ENCODE measurements at regions not wholly inside any gene's neighbourhood (a gene's known extent, or its start where the extent isn't known, plus 50 kb on each side); places are given as distances from the start of the nearest gene placed in this dataset.

DNA sequence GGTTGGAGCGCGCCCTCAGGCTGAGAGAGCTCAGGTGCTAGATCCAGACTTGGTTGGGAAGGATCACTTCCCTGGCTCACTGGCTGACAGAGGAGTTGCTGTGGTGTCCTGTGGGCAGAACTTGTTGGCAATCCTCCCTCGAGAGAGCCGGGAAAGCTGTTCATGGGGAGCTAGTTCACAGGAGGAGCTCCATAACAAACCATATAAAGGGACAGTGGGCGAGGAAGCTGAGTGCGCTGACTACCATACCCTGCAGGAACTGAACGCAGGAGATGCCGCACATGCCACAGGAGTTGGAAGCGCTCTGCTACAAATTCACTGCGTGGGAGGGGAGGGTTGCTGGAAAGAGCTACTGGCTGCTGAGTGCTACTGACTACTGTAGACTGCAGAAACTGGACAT lies 243.2 kb downstream of the OGFRL1 start:
- CTCF ChIA-PET: interaction anchor here (0.6 to 1.5 kb wide), 7 partner anchors 17 to 715 kb away, joined by 3 to 7 read pairs (median 3); no protein-coding TSS in a partner anchor
- no peaks in the 10 kb centered on the region for H3K4me1 ChIP-seq (ENCODE audit: control insufficient read depth, insufficient read depth, low read length)
- no peaks in the 10 kb centered on the region for H3K9me3 ChIP-seq (ENCODE audit: control insufficient read depth, insufficient read depth, low read depth, low read length)
- no peak for TF ChIP-seq SETDB1 (IDR thresholded peaks at IDR 0.05; ENCODE audit: insufficient read length, low read length)
- no peak for TF ChIP-seq ZNF366 (tag by site-specific recombination; conservative IDR thresholded peaks at IDR 0.05)
- TF ChIP-seq, protein P1, sequence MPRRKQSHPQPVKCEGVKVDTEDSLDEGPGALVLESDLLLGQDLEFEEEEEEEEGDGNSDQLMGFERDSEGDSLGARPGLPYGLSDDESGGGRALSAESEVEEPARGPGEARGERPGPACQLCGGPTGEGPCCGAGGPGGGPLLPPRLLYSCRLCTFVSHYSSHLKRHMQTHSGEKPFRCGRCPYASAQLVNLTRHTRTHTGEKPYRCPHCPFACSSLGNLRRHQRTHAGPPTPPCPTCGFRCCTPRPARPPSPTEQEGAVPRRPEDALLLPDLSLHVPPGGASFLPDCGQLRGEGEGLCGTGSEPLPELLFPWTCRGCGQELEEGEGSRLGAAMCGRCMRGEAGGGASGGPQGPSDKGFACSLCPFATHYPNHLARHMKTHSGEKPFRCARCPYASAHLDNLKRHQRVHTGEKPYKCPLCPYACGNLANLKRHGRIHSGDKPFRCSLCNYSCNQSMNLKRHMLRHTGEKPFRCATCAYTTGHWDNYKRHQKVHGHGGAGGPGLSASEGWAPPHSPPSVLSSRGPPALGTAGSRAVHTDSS (tag by site-specific recombination; IDR thresholded peaks at IDR 0.05): no peak
- POLR2A ChIA-PET: no interaction called here
- H3K36me3 ChIP-seq (ENCODE audit: control insufficient read depth in 2 of 2, insufficient read depth in 1 of 2, low read length in 2 of 2): no peaks in the 10 kb centered on the region
- H3K27ac ChIP-seq (ENCODE audit: extremely low read depth, low read depth, low read length): no peak overlapping the region
- no peak overlapping the region for H3K4me3 ChIP-seq (ENCODE audit: low read depth, low read length)

DNA sequence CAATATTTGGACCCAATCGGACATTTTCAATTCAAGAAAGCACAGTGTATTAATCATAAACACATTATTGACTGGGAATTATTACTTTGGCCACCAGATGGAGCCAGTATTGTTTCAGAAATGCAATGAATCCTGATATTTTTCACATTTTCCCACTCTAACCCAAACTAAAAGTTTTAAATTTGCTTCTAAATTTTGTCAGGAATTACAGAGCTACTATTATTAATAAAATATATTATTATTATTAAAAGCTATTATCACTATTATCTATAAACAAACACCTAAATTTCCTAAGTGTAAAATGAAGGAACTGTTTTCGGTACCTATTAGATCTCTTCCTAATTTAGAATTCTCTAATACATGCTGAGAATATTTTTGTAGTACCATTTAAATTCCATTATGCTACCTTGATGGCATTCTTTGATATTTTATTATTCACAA lies 245.3 kb downstream of the OGFRL1 start:
- H3K4me3 ChIP-seq (ENCODE audit: low read depth, low read length): no peak overlapping the region
- H3K27ac ChIP-seq (ENCODE audit: extremely low read depth, low read depth, low read length): no peak overlapping the region
- no peaks in the 10 kb centered on the region for H3K4me1 ChIP-seq (ENCODE audit: control insufficient read depth, insufficient read depth, low read length)
- ChIA-PET POLR2A (no interaction called here), CTCF (interaction anchor here (0.6 to 3.0 kb wide), 16 partner anchors 9 to 1302 kb away, joined by 3 to 16 read pairs (median 4); no protein-coding TSS in a partner anchor)
- H3K36me3 ChIP-seq (ENCODE audit: control insufficient read depth in 2 of 2, insufficient read depth in 1 of 2, low read length in 2 of 2): no peaks in the 10 kb centered on the region
- no peaks in the 10 kb centered on the region for H3K9me3 ChIP-seq (ENCODE audit: control insufficient read depth, insufficient read depth, low read depth, low read length)
- TF ChIP-seq ZNF654 (tag by site-specific recombination; IDR thresholded peaks at IDR 0.05; ENCODE audit: low read depth): peak; percentile 54
- TF ChIP-seq, protein P2, sequence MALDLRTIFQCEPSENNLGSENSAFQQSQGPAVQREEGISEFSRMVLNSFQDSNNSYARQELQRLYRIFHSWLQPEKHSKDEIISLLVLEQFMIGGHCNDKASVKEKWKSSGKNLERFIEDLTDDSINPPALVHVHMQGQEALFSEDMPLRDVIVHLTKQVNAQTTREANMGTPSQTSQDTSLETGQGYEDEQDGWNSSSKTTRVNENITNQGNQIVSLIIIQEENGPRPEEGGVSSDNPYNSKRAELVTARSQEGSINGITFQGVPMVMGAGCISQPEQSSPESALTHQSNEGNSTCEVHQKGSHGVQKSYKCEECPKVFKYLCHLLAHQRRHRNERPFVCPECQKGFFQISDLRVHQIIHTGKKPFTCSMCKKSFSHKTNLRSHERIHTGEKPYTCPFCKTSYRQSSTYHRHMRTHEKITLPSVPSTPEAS (tag by site-specific recombination; IDR thresholded peaks at IDR 0.05): no peak

DNA sequence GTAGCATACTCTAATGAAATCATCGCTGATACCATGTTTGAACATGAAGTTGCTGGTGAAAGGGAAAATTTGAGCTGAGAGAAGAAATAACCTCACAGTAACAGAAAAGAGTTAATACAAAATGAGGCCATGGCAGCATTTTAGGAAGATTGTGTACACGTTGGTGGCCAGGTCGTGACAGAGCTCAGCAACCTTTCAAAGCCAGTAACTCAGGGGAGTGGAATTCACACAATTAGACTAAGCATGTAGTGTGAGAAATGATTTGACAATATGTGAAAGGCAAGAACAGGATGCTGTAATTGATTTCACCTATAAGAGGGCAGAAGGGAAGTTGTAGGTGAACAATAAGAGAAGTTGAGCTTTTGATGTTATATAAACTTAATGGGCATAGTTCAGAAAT lies 246.3 kb downstream of the OGFRL1 start:
- TF ChIP-seq ZNF510 (tag by site-specific recombination; IDR thresholded peaks at IDR 0.05; ENCODE audit: insufficient replicate concordance): no peak
- no peak for TF ChIP-seq ZNF23 (tag by site-specific recombination; IDR thresholded peaks at IDR 0.05; ENCODE audit: borderline replicate concordance)
- TF ChIP-seq, protein P3, sequence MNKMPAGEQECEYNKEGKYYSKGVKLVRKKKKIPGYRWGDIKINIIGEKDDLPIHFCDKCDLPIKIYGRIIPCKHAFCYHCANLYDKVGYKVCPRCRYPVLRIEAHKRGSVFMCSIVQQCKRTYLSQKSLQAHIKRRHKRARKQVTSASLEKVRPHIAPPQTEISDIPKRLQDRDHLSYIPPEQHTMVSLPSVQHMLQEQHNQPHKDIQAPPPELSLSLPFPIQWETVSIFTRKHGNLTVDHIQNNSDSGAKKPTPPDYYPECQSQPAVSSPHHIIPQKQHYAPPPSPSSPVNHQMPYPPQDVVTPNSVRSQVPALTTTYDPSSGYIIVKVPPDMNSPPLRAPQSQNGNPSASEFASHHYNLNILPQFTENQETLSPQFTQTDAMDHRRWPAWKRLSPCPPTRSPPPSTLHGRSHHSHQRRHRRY (tag by site-specific recombination; IDR thresholded peaks at IDR 0.05): no peak
- no peak for TF ChIP-seq MEIS1 (CRISPR knock-in tag; IDR thresholded peaks at IDR 0.05; ENCODE audit: borderline replicate concordance)
- TF ChIP-seq SP2 (tag by site-specific recombination; IDR thresholded peaks at IDR 0.05): no peak
- TF ChIP-seq ZNF529 (tag by site-specific recombination; IDR thresholded peaks at IDR 0.05; ENCODE audit: insufficient replicate concordance): no peak
- no peaks in the 10 kb centered on the region for H3K36me3 ChIP-seq (ENCODE audit: control insufficient read depth in 2 of 2, insufficient read depth in 1 of 2, low read length in 2 of 2)
- H3K9me3 ChIP-seq (ENCODE audit: control insufficient read depth, insufficient read depth, low read depth, low read length): no peaks in the 10 kb centered on the region
- no peak overlapping the region for H3K4me3 ChIP-seq (ENCODE audit: low read depth, low read length)
- no peaks in the 10 kb centered on the region for H3K4me1 ChIP-seq (ENCODE audit: control insufficient read depth, insufficient read depth, low read length)
- CTCF ChIA-PET: interaction anchor here (0.7 to 3.0 kb wide), 14 partner anchors 9 to 897 kb away, joined by 3 to 16 read pairs (median 4); no protein-coding TSS in a partner anchor
- H3K27ac ChIP-seq (ENCODE audit: extremely low read depth, low read depth, low read length): no peak overlapping the region
- POLR2A ChIA-PET: no interaction called here

DNA sequence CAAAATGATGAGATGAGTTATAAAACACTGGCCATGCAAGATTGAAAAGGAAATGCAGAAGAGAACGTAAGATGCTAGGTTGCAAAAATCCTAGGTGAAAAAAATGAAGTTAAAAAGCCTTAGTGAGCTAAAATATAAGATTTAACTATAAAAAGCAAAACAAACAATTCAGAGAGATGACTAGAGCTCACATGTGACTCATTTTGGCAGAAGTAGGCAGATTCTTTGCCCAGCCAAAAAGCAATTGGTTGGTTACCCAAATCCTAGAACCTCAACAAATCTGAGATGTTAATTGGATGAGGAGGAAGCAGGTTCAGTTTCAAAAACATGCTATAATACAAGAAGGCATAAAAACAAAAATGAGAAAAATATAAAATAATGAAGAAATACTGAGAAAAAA lies 249.1 kb downstream of the OGFRL1 start:
- Histone ChIP-seq H3K4me3 (ENCODE audit: low read depth, low read length) (no peak overlapping the region), H3K27ac (ENCODE audit: extremely low read depth, low read depth, low read length) (no peak overlapping the region), H3K4me1 (ENCODE audit: control insufficient read depth, insufficient read depth, low read length) (no peaks in the 10 kb centered on the region), H3K36me3 (ENCODE audit: control insufficient read depth in 2 of 2, insufficient read depth in 1 of 2, low read length in 2 of 2) (no peaks in the 10 kb centered on the region), H3K9me3 (ENCODE audit: control insufficient read depth, insufficient read depth, low read depth, low read length) (no peaks in the 10 kb centered on the region)
- ChIA-PET CTCF (no interaction called here), POLR2A (no interaction called here)
- TF ChIP-seq, protein P4, sequence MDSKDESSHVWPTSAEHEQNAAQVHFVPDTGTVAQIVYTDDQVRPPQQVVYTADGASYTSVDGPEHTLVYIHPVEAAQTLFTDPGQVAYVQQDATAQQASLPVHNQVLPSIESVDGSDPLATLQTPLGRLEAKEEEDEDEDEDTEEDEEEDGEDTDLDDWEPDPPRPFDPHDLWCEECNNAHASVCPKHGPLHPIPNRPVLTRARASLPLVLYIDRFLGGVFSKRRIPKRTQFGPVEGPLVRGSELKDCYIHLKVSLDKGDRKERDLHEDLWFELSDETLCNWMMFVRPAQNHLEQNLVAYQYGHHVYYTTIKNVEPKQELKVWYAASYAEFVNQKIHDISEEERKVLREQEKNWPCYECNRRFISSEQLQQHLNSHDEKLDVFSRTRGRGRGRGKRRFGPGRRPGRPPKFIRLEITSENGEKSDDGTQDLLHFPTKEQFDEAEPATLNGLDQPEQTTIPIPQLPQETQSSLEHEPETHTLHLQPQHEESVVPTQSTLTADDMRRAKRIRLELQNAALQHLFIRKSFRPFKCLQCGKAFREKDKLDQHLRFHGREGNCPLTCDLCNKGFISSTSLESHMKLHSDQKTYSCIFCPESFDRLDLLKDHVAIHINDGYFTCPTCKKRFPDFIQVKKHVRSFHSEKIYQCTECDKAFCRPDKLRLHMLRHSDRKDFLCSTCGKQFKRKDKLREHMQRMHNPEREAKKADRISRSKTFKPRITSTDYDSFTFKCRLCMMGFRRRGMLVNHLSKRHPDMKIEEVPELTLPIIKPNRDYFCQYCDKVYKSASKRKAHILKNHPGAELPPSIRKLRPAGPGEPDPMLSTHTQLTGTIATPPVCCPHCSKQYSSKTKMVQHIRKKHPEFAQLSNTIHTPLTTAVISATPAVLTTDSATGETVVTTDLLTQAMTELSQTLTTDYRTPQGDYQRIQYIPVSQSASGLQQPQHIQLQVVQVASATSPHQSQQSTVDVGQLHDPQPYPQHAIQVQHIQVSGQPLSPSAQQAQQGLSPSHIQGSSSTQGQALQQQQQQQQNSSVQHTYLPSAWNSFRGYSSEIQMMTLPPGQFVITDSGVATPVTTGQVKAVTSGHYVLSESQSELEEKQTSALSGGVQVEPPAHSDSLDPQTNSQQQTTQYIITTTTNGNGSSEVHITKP (tag by site-specific recombination; IDR thresholded peaks at IDR 0.05): no peak
- no peak for TF ChIP-seq ZNF391 (tag by site-specific recombination; IDR thresholded peaks at IDR 0.05; ENCODE audit: borderline replicate concordance, low read depth)
- TF ChIP-seq ZNF677 (tag by site-specific recombination; IDR thresholded peaks at IDR 0.05): no peak
- no peak for TF ChIP-seq FEZF1 (tag by site-specific recombination; IDR thresholded peaks at IDR 0.05)
- TF ChIP-seq ZNF133 (tag by site-specific recombination; IDR thresholded peaks at IDR 0.05): no peak
- TF ChIP-seq, protein P5, sequence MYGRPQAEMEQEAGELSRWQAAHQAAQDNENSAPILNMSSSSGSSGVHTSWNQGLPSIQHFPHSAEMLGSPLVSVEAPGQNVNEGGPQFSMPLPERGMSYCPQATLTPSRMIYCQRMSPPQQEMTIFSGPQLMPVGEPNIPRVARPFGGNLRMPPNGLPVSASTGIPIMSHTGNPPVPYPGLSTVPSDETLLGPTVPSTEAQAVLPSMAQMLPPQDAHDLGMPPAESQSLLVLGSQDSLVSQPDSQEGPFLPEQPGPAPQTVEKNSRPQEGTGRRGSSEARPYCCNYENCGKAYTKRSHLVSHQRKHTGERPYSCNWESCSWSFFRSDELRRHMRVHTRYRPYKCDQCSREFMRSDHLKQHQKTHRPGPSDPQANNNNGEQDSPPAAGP (tag by site-specific recombination; IDR thresholded peaks at IDR 0.05): no peak
- TF ChIP-seq ZNF785 (tag by site-specific recombination; IDR thresholded peaks at IDR 0.05): no peak
- TF ChIP-seq GLIS1 (tag by site-specific recombination; IDR thresholded peaks at IDR 0.05): no peak
- TF ChIP-seq ZNF843 (tag by site-specific recombination; IDR thresholded peaks at IDR 0.05): no peak
